GM12892 (cell line): ENCODE measurements at regions not wholly inside any gene's neighbourhood (a gene's known extent, or its start where the extent isn't known, plus 50 kb on each side); places are given as distances from the start of the nearest gene placed in this dataset.

Experiments
- POLR2AphosphoS5 ChIP-seq: IDR thresholded peaks from 2 replicates; pipeline ENCODE4 v1.6.1; 2011; ENCODE audit warnings: low read depth, low read length, control low read depth
- TAF1 ChIP-seq: IDR thresholded peaks from 2 replicates; pipeline ENCODE4 v1.6.1; 2011; ENCODE audit warnings: low read depth, mild to moderate bottlenecking, control low read depth, low read length, borderline replicate concordance

DNA sequence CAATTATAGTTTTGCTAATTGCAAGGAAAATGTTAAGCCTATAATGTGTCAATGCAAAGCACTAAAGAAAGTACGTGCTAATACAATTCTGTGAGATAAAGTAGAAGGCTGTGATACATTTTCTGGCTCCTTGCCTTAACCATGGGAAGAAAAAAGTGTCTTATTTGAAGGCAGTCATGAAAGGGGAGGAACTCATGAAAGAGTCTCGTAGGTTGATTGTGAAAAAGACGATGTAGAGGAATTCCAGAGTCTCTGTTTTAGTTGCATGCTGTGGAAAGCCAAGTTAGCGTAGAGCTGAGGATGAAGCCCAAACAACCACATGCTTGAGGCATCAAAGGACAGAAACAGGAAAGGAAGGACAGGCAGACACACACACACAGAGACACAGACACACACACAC lies 214.1 kb downstream of the MEIS1 start:
- no peak for TF ChIP-seq POLR2AphosphoS5
- TF ChIP-seq TAF1 = no peak
